Caco-2 (cell line): ENCODE measurements at regions not wholly inside any gene's neighbourhood (a gene's known extent, or its start where the extent isn't known, plus 50 kb on each side); places are given as distances from the start of the nearest gene placed in this dataset.

Experiments
- BruUV-seq: library from RNA; stranded (reverse); fragments of 400-500 nt; replicated peaks from 2 replicates; lab custom pipeline; 2021; lab: Mats Ljungman, UMichigan
- CTCF ChIA-PET: fragments of 300-600 bp; sonication (Branson Sonifier 250); formaldehyde crosslinking; loops from one replicate; lab custom pipeline; 2022; ENCODE audit warnings: antibody characterized with exemption; lab: Charles Lee
- POLR2A ChIA-PET: fragments of 300-600 bp; sonication (Branson Sonifier 250); formaldehyde crosslinking; loops from one replicate; lab custom pipeline; 2022; ENCODE audit warnings: antibody characterized with exemption; lab: Charles Lee
- DNase-seq, 2 experiments: peaks; one replicate each; pipeline versions ENCODE4 v3.0.0 to v3.0.0-alpha.2; 2020 to 2022
- H3K27me3 ChIP-seq: replicated peaks from 2 replicates; pipeline ENCODE4 v1.6.0; 2011; ENCODE audit warnings: low read length; ENCODE audit not compliant: control insufficient read depth, insufficient read depth
- H3K36me3 ChIP-seq: 2 replicates; pipeline ENCODE4 v1.5.1; 2011; ENCODE audit warnings: low read length; ENCODE audit not compliant: control insufficient read depth, insufficient read depth
- H3K4me1 ChIP-seq: fragments of 250-450 bp; sonication (Bioruptor Pico); 2 replicates; pipeline ENCODE4 v1.5.1; 2020; ENCODE audit warnings: mild to moderate bottlenecking
- H3K4me3 ChIP-seq: 2 replicates; pipeline ENCODE4 v1.5.1; 2011; ENCODE audit warnings: low read depth, mild to moderate bottlenecking, control low read depth, low read length
- H3K9me3 ChIP-seq: fragments of 250-450 bp; sonication (Bioruptor Pico); 2 replicates; pipeline ENCODE4 v1.5.1; 2020; ENCODE audit warnings: mild to moderate bottlenecking, moderate library complexity
- H3K27ac Mint-ChIP-seq: one replicate; pipeline ENCODE4 v1.8.0; 2022; ENCODE audit warnings: mixed read lengths; ENCODE audit not compliant: unreplicated experiment
- H3K27me3 Mint-ChIP-seq: one replicate; pipeline ENCODE4 v1.8.0; 2022; ENCODE audit warnings: mixed read lengths; ENCODE audit not compliant: insufficient read depth, unreplicated experiment
- H3K36me3 Mint-ChIP-seq: one replicate; pipeline ENCODE4 v1.8.0; 2022; ENCODE audit warnings: mild to moderate bottlenecking, mixed read lengths; ENCODE audit not compliant: insufficient read depth, unreplicated experiment
- H3K4me1 Mint-ChIP-seq: one replicate; pipeline ENCODE4 v1.8.0; 2022; ENCODE audit warnings: low read depth, mixed read lengths; ENCODE audit not compliant: unreplicated experiment
- H3K4me3 Mint-ChIP-seq: one replicate; pipeline ENCODE4 v1.8.0; 2022; ENCODE audit warnings: mild to moderate bottlenecking, moderate library complexity, mixed read lengths; ENCODE audit not compliant: unreplicated experiment
- H3K9me3 Mint-ChIP-seq: one replicate; pipeline ENCODE4 v1.8.0; 2022; ENCODE audit warnings: mixed read lengths; ENCODE audit not compliant: unreplicated experiment
- intact Hi-C: fragments of 100-400 bp; cut with micrococcal nuclease; formaldehyde crosslinking; loops from one replicate; pipeline ENCODE4 v1.10.0; 2022; ENCODE audit not compliant: unreplicated experiment
- TF ChIP-seq, protein P1 (sequence below), 2 experiments: fragments of 200-600 bp in 1 of 2; IDR thresholded peaks; 1 replicate in 1 of 2; 2 replicates in 1 of 2; pipeline versions ENCODE4 v1.5.1 to v1.8.0; 2011 to 2022; ENCODE audit warnings: antibody characterized with exemption in 1 of 2, control low read depth in 1 of 2, inconsistent platforms in 1 of 2, low read depth in 1 of 2, low read length in 1 of 2, mild to moderate bottlenecking in 1 of 2, moderate library complexity in 1 of 2; ENCODE audit not compliant: insufficient read depth in 1 of 2, severe bottlenecking in 1 of 2, unreplicated experiment in 1 of 2

DNA sequence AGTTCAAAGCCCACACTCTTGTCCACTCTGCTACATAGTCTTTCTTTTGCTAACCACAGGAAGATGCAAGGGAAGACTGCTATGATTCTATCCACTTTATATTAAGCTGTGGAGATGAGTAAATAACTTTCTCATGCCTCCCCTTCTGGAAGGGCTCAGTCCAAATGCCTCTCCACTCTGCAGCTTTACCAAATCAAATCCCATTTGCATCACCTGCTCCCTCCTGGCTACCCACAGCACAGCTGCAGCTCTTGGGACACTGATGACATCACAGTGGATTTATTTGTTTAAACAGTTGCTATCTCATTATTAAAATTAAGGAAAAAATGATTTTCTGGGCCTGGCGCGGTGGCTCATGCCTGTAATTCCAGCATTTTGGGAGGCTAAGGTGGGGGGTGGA lies 1544.9 kb upstream of the WWC1 start:
- Histone ChIP-seq H3K9me3 (no peaks in the 10 kb centered on the region), H3K36me3 (no peaks in the 10 kb centered on the region), H3K4me3 (no peak overlapping the region), H3K4me1 (no peaks in the 10 kb centered on the region), H3K27me3 (no peaks in the 10 kb centered on the region)
- Mint-ChIP-seq H3K9me3 (no peaks in the 10 kb centered on the region), H3K4me3 (no peak overlapping the region), H3K36me3 (no peaks in the 10 kb centered on the region), H3K27ac (no peak overlapping the region), H3K4me1 (no peaks in the 10 kb centered on the region), H3K27me3 (no peaks in the 10 kb centered on the region)
- TF ChIP-seq, protein P1, sequence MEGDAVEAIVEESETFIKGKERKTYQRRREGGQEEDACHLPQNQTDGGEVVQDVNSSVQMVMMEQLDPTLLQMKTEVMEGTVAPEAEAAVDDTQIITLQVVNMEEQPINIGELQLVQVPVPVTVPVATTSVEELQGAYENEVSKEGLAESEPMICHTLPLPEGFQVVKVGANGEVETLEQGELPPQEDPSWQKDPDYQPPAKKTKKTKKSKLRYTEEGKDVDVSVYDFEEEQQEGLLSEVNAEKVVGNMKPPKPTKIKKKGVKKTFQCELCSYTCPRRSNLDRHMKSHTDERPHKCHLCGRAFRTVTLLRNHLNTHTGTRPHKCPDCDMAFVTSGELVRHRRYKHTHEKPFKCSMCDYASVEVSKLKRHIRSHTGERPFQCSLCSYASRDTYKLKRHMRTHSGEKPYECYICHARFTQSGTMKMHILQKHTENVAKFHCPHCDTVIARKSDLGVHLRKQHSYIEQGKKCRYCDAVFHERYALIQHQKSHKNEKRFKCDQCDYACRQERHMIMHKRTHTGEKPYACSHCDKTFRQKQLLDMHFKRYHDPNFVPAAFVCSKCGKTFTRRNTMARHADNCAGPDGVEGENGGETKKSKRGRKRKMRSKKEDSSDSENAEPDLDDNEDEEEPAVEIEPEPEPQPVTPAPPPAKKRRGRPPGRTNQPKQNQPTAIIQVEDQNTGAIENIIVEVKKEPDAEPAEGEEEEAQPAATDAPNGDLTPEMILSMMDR (IDR thresholded peaks at IDR 0.05; ENCODE audit: insufficient read depth in 1 of 2, low read depth in 1 of 2, low read length in 1 of 2, severe bottlenecking in 1 of 2, unreplicated experiment in 1 of 2) = no peak
- ChIA-PET CTCF (no interaction called here), POLR2A (no interaction called here)
- intact Hi-C loops = no loop called here
- no peak for DNase-seq
- no TSS peak for BruUV-seq

DNA sequence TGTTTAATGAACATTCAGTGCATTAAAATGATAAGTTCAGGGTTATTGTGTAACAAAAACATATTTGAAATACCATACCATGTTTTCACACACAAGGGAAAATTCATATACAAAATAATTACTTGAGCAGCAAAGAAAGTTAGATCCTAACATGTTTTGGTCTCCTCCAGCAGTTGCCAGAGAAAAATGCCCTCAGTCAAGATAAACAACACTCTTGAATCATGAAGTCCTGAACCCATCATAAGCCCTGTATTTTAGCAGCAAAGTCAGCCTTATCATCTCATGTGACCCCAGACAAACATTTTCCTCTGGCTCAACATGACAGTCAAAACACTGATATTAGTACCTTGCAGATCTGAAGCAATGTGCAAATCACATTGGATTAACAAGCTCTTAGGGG lies 1541.1 kb upstream of the WWC1 start:
- no peaks in the 10 kb centered on the region for H3K36me3 Mint-ChIP-seq
- Histone ChIP-seq H3K27me3 (no peaks in the 10 kb centered on the region), H3K36me3 (no peaks in the 10 kb centered on the region), H3K4me1 (no peaks in the 10 kb centered on the region), H3K9me3 (no peaks in the 10 kb centered on the region), H3K4me3 (no peak overlapping the region)
- no peaks in the 10 kb centered on the region for H3K4me1 Mint-ChIP-seq
- no peak overlapping the region for H3K4me3 Mint-ChIP-seq
- H3K27me3 Mint-ChIP-seq = no peaks in the 10 kb centered on the region
- H3K9me3 Mint-ChIP-seq = no peaks in the 10 kb centered on the region
- no TSS peak for BruUV-seq
- intact Hi-C loops = no loop called here
- TF ChIP-seq, protein P1 (IDR thresholded peaks at IDR 0.05; ENCODE audit: insufficient read depth in 1 of 2, low read depth in 1 of 2, low read length in 1 of 2, severe bottlenecking in 1 of 2, unreplicated experiment in 1 of 2) = no peak
- POLR2A ChIA-PET = no interaction called here
- CTCF ChIA-PET = no interaction called here
- no peak overlapping the region for H3K27ac Mint-ChIP-seq
- DNase-seq = no peak

DNA sequence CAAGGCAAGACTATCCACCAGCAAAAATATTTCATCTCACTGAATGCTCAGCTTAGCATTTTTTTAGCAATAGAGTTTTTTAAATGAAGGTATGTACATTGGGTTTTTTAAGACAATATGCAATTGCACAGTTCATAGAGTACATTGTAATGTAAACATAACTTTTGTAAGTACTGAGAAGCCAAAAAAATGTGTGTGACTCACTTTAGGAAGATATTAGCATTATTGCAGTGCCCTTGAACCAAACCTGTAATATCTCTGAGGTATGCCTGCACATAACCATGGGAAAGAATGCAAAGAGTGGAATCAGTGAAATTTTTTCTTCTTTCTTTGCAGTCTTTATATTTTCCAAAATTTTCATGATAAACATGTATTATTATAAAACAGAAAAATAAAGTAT lies 1533.3 kb upstream of the WWC1 start:
- H3K4me3 ChIP-seq = no peak overlapping the region
- intact Hi-C loops = no loop called here
- DNase-seq = no peak
- Mint-ChIP-seq H3K4me1 (no peaks in the 10 kb centered on the region), H3K9me3 (no peaks in the 10 kb centered on the region), H3K27ac (no peak overlapping the region), H3K4me3 (no peak overlapping the region), H3K36me3 (no peaks in the 10 kb centered on the region), H3K27me3 (no peaks in the 10 kb centered on the region)
- TF ChIP-seq, protein P1 (IDR thresholded peaks at IDR 0.05; ENCODE audit: insufficient read depth in 1 of 2, low read depth in 1 of 2, low read length in 1 of 2, severe bottlenecking in 1 of 2, unreplicated experiment in 1 of 2) = no peak
- H3K27me3 ChIP-seq = no peaks in the 10 kb centered on the region
- no peaks in the 10 kb centered on the region for H3K4me1 ChIP-seq
- POLR2A ChIA-PET = no interaction called here
- CTCF ChIA-PET = no interaction called here
- BruUV-seq = no TSS peak
- H3K9me3 ChIP-seq = no peaks in the 10 kb centered on the region
- no peaks in the 10 kb centered on the region for H3K36me3 ChIP-seq
